Upper lobe of right lung (tissue), 1 donor: ENCODE measurements at regions not wholly inside any gene's neighbourhood (a gene's known extent, or its start where the extent isn't known, plus 50 kb on each side); places are given as distances from the start of the nearest gene placed in this dataset.

Source experiments
- ATAC-seq: fragments of 200-7000 bp; cut with Tn5 transposase; one replicate; pipeline ENCODE4 v1.9.1; 2020; ENCODE audit warnings: mild to moderate bottlenecking, moderate library complexity
- DNase-seq: peaks from one replicate; pipeline ENCODE4 v3.0.0-alpha.2; 2020
- H3K27ac ChIP-seq: fragments of 200-600 bp; one replicate; pipeline ENCODE4 v1.8.0; 2022
- H3K27me3 ChIP-seq: fragments of 200-600 bp; one replicate; pipeline ENCODE4 v1.8.0; 2022; ENCODE audit warnings: mild to moderate bottlenecking
- H3K36me3 ChIP-seq: fragments of 200-600 bp; one replicate; pipeline ENCODE4 v1.8.0; 2022
- H3K4me1 ChIP-seq: fragments of 200-600 bp; one replicate; pipeline ENCODE4 v1.8.0; 2022
- H3K4me3 ChIP-seq: fragments of 200-600 bp; one replicate; pipeline ENCODE4 v1.8.0; 2022; ENCODE audit warnings: mild to moderate bottlenecking
- H3K9me3 ChIP-seq: fragments of 200-600 bp; one replicate; pipeline ENCODE4 v1.8.0; 2022
- intact Hi-C: fragments of 100-400 bp; cut with DNase I; formaldehyde crosslinking; loops from one replicate; pipeline ENCODE4 v1.11.0; 2022
- TF ChIP-seq, protein P1 (sequence below): fragments of 200-600 bp; IDR thresholded peaks from one replicate; pipeline ENCODE4 v1.8.0; 2022; ENCODE audit warnings: antibody characterized with exemption
- donor health status: DM: no; HTN: yes; CAD: no; lungs with severe emphysema.

DNA sequence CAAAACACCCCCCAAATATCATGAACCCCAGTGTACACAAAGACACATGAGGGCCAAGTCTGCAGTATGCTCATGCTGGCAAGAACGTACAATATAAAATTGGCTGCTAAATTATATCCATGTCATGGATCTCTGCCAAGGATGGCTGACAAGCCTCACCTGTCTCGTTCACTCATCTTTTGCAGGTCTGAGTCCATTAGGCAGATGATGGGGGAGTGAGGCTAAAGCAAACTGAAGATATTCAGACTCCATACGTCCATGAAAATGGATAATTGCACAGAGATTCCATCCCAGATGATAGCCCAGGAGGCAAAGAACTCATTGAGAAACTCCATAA is 122.3 kb upstream of the PTPRG start:
- Histone ChIP-seq H3K27me3 (no peaks in the 10 kb centered on the region), H3K27ac (no peak overlapping the region), H3K4me1 (no peaks in the 10 kb centered on the region), H3K36me3 (no peaks in the 10 kb centered on the region), H3K4me3 (no peak overlapping the region), H3K9me3 (no peaks in the 10 kb centered on the region)
- intact Hi-C loops: no loop called here
- TF ChIP-seq, protein P1, sequence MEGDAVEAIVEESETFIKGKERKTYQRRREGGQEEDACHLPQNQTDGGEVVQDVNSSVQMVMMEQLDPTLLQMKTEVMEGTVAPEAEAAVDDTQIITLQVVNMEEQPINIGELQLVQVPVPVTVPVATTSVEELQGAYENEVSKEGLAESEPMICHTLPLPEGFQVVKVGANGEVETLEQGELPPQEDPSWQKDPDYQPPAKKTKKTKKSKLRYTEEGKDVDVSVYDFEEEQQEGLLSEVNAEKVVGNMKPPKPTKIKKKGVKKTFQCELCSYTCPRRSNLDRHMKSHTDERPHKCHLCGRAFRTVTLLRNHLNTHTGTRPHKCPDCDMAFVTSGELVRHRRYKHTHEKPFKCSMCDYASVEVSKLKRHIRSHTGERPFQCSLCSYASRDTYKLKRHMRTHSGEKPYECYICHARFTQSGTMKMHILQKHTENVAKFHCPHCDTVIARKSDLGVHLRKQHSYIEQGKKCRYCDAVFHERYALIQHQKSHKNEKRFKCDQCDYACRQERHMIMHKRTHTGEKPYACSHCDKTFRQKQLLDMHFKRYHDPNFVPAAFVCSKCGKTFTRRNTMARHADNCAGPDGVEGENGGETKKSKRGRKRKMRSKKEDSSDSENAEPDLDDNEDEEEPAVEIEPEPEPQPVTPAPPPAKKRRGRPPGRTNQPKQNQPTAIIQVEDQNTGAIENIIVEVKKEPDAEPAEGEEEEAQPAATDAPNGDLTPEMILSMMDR: no peak
- ATAC-seq: no peak
- no peak for DNase-seq

DNA sequence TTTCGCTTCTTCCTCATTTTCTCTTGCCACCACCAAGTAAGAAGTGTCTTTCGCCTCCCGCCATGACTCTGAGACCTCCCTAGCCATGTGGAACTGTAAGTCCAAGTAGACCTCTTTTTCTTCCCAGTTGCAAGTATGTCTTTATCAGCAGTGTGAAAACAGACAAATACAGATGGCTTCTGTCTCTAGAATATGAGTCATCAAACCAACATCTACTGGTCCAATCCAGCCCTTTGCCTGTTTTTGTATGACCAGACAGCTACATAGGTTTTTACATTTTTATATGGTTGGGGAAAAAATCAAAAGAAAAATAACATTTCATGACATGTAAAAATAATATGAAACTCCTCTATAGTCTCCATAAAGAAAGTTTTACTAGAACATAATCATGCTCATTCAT is 118.7 kb upstream of the PTPRG start:
- no peaks in the 10 kb centered on the region for H3K27me3 ChIP-seq
- H3K36me3 ChIP-seq: no peaks in the 10 kb centered on the region
- TF ChIP-seq, protein P1: no peak
- ATAC-seq: no peak
- intact Hi-C loops: no loop called here
- DNase-seq: no peak
- no peaks in the 10 kb centered on the region for H3K4me1 ChIP-seq
- no peak overlapping the region for H3K4me3 ChIP-seq
- H3K27ac ChIP-seq: no peak overlapping the region
- no peaks in the 10 kb centered on the region for H3K9me3 ChIP-seq

DNA sequence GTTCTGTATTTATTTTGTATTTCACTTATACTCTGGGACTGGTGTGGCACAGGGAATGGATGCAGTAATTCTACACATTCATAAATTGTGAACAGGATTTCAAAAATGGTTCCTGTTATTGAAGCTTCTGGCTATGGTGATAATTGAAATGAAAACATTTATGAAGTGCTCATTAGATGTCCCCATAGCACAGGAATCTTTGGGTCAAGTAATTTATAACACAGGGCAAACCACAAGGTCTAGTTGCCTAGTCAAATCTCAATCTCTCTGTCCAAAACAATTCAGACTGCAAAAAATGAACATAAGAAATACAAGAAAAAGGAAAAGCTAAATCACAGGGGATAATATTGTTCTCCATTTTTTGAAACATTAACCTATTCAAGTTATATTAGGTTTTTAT is 117.5 kb upstream of the PTPRG start:
- no peaks in the 10 kb centered on the region for H3K4me1 ChIP-seq
- no peaks in the 10 kb centered on the region for H3K27me3 ChIP-seq
- H3K27ac ChIP-seq: no peak overlapping the region
- H3K36me3 ChIP-seq: no peaks in the 10 kb centered on the region
- intact Hi-C loops: no loop called here
- DNase-seq: no peak
- no peak for ATAC-seq
- no peak overlapping the region for H3K4me3 ChIP-seq
- TF ChIP-seq, protein P1: no peak
- no peaks in the 10 kb centered on the region for H3K9me3 ChIP-seq

DNA sequence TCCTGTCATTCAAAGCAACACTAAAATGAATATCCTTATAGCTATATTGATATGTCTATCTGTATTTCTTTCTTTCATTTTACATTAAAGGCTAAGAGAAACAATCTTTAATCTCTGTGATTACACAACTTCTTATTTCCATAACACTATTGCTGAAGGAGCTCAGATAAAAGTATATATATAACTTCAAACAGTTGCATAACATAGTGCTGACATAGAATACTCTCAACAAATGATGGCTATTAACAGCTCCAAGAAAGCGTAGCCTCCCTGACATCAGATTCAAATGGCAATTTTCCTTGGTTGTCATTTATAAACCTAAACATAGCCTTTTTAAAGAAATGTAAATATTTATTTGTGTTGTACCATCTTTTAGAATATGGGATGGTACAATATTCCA is 116.6 kb upstream of the PTPRG start:
- H3K4me3 ChIP-seq: no peak overlapping the region
- TF ChIP-seq, protein P1: no peak
- no peaks in the 10 kb centered on the region for H3K9me3 ChIP-seq
- no peaks in the 10 kb centered on the region for H3K27me3 ChIP-seq
- H3K36me3 ChIP-seq: no peaks in the 10 kb centered on the region
- no peak for ATAC-seq
- intact Hi-C loops: no loop called here
- no peaks in the 10 kb centered on the region for H3K4me1 ChIP-seq
- DNase-seq: no peak
- no peak overlapping the region for H3K27ac ChIP-seq

DNA sequence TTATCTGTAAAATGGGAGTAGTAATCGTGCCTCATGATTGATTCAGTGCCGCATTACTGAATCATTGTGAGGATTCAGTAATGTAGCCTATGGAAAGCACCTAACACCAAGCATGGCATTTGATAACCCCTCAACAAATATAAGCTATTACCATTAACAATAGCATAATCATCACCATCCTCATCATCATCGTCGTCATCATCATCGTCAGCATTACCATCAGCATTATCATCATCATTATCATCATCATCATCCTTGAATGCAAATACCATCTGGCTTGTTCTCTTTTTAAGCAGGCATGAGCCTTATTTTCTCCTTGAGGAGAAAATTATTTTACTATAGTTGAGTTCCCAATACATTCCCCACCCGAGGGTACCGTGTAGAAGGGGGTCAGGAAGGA is 115.4 kb upstream of the PTPRG start:
- H3K27ac ChIP-seq: no peak overlapping the region
- H3K4me3 ChIP-seq: no peak overlapping the region
- intact Hi-C loops: no loop called here
- no peaks in the 10 kb centered on the region for H3K4me1 ChIP-seq
- no peak for DNase-seq
- no peaks in the 10 kb centered on the region for H3K27me3 ChIP-seq
- H3K36me3 ChIP-seq: no peaks in the 10 kb centered on the region
- TF ChIP-seq, protein P1: no peak
- no peaks in the 10 kb centered on the region for H3K9me3 ChIP-seq
- no peak for ATAC-seq

DNA sequence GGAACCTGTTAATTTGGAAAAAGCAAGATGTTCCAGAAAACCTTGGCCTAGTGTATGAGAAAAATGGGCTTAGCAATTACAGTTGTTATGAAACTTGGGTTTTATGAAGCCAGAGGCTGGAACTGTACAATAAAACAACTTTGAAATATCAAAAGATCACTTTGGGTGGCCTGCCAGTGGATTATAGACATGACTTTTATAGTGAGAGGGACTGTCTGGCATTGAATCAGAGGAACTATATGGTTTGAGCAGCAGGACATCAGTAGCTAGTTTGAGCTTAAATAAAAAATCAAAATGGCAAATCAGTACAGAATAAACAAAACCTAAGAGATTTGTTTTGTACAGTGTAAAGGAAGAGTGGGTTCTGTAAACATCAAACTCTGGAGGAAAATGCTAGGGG is 115.0 kb upstream of the PTPRG start:
- intact Hi-C loops: no loop called here
- Histone ChIP-seq H3K9me3 (no peaks in the 10 kb centered on the region), H3K27ac (no peak overlapping the region), H3K27me3 (no peaks in the 10 kb centered on the region), H3K4me3 (no peak overlapping the region), H3K4me1 (no peaks in the 10 kb centered on the region), H3K36me3 (no peaks in the 10 kb centered on the region)
- ATAC-seq: no peak
- DNase-seq: no peak
- TF ChIP-seq, protein P1: no peak
